CD4-positive, alpha-beta T cell (primary cell): ENCODE measurements at regions not wholly inside any gene's neighbourhood (a gene's known extent, or its start where the extent isn't known, plus 50 kb on each side); places are given as distances from the start of the nearest gene placed in this dataset.

Experiments used
- ATAC-seq: fragments of 200-7000 bp; cut with Tn5 transposase; one replicate; pipeline ENCODE4 v1.10.0; 2022; ENCODE audit warnings: mild to moderate bottlenecking; ENCODE audit not compliant: poor library complexity
- CTCF ChIA-PET: fragments of 350-600 bp; sonication (Branson Sonifier 250); formaldehyde crosslinking; loops from one replicate; lab custom pipeline; 2021; ENCODE audit warnings: antibody characterized with exemption, inconsistent platforms; lab: Charles Lee
- POLR2A ChIA-PET: fragments of 350-600 bp; sonication (Branson Sonifier 250); formaldehyde crosslinking; loops from one replicate; lab custom pipeline; 2021; ENCODE audit warnings: antibody characterized with exemption, inconsistent platforms; lab: Charles Lee
- DNase-seq, 14 experiments: peaks; one replicate each; pipeline ENCODE4 v3.0.0-alpha.2; 2013 to 2020; ENCODE audit warnings: mixed read lengths in 2 of 14
- H3K27ac ChIP-seq, 2 donors: one replicate each; pipeline versions ENCODE4 v1.5.1 to v1.7.0; 2013; ENCODE audit warnings: low read length in 2 of 2, low read depth in 1 of 2, mild to moderate bottlenecking in 1 of 2
- H3K27me3 ChIP-seq, 2 experiments: 1 replicate in 1 of 2; 2 replicates in 1 of 2; pipeline versions ENCODE4 v1.6.1 to v1.7.0; 2013; ENCODE audit warnings: low read length in 2 of 2, control low read depth in 1 of 2, mild to moderate bottlenecking in 1 of 2, moderate library complexity in 1 of 2; ENCODE audit not compliant: insufficient read depth in 2 of 2, control insufficient read depth in 1 of 2
- H3K36me3 ChIP-seq: one replicate; pipeline ENCODE4 v1.6.1; 2013; ENCODE audit warnings: low read length, control low read depth; ENCODE audit not compliant: insufficient read depth
- H3K4me1 ChIP-seq: one replicate; pipeline ENCODE4 v1.6.1; 2013; ENCODE audit warnings: low read length, control low read depth; ENCODE audit not compliant: insufficient read depth
- H3K4me3 ChIP-seq: one replicate; pipeline ENCODE4 v1.5.1; 2013; ENCODE audit warnings: mild to moderate bottlenecking, low read length, moderate library complexity
- H3K9me3 ChIP-seq, 2 experiments: 1 replicate in 1 of 2; 2 replicates in 1 of 2; pipeline versions ENCODE4 v1.6.1 to v1.7.0; 2013; ENCODE audit warnings: low read length in 2 of 2, mild to moderate bottlenecking in 2 of 2, control low read depth in 1 of 2, moderate library complexity in 1 of 2; ENCODE audit not compliant: control insufficient read depth in 1 of 2, insufficient read depth in 1 of 2
- H3K27ac Mint-ChIP-seq: one replicate; pipeline ENCODE4 v1.8.0; 2020; ENCODE audit warnings: mixed read lengths
- H3K27me3 Mint-ChIP-seq: one replicate; pipeline ENCODE4 v1.8.0; 2021; ENCODE audit warnings: mixed read lengths
- H3K36me3 Mint-ChIP-seq: one replicate; pipeline ENCODE4 v1.8.0; 2021; ENCODE audit warnings: low read depth, mixed read lengths
- H3K4me1 Mint-ChIP-seq: one replicate; pipeline ENCODE4 v1.8.0; 2021; ENCODE audit warnings: low read depth, mixed read lengths
- H3K4me3 Mint-ChIP-seq: one replicate; pipeline ENCODE4 v1.8.0; 2020; ENCODE audit warnings: mild to moderate bottlenecking, mixed read lengths
- H3K9me3 Mint-ChIP-seq: one replicate; pipeline ENCODE4 v1.8.0; 2020; ENCODE audit warnings: mixed read lengths
- CTCF ChIP-seq: fragments of 200-600 bp; IDR thresholded peaks from one replicate; pipeline ENCODE4 v1.8.0; 2022; ENCODE audit warnings: antibody characterized with exemption, mild to moderate bottlenecking
- intact Hi-C, 2 experiments: fragments of 100-400 bp; cut with DNase I in 1 of 2; cut with micrococcal nuclease in 1 of 2; formaldehyde crosslinking; loops; one replicate each; pipeline versions ENCODE4 v1.15.1 to v1.9.0; 2023 to 2025; cut with DNase I, micrococcal nuclease

- H3K9me3 Mint-ChIP-seq: peaks cover 7% of the 10 kb centered on the region
- H3K27ac Mint-ChIP-seq: no peak overlapping the region
- no peaks in the 10 kb centered on the region for H3K36me3 Mint-ChIP-seq
Measured at GRCh38 chr5:145316282-145316681, 518.9 kb downstream of the PRELID2 start.

GRCh38 chr5:145307866-145308382, 527.2 kb downstream of the PRELID2 start:
- H3K4me1 Mint-ChIP-seq: no peaks in the 10 kb centered on the region
- ATAC-seq (no peak), DNase-seq (no peak)
- H3K4me3 Mint-ChIP-seq: no peak overlapping the region
- H3K27me3 ChIP-seq: no peaks in the 10 kb centered on the region
- H3K27ac ChIP-seq: no peak overlapping the region
- H3K9me3 Mint-ChIP-seq: peaks cover 6% of the 10 kb centered on the region
- no peak for TF ChIP-seq CTCF
- ChIA-PET CTCF (no interaction called here), POLR2A (no interaction called here)
- peaks cover 0 to 3% of the 10 kb centered on the region in 2 experiments for H3K9me3 ChIP-seq
- no peaks in the 10 kb centered on the region for H3K27me3 Mint-ChIP-seq
- no peaks in the 10 kb centered on the region for H3K36me3 ChIP-seq
- H3K4me3 ChIP-seq: no peak overlapping the region
- intact Hi-C loops: no loop called here
- no peaks in the 10 kb centered on the region for H3K4me1 ChIP-seq
- H3K27ac Mint-ChIP-seq: no peak overlapping the region
- no peaks in the 10 kb centered on the region for H3K36me3 Mint-ChIP-seq

More at GRCh38 chr5:145316282-145316681, 518.9 kb downstream of the PRELID2 start:
- no peaks in the 10 kb centered on the region for H3K36me3 ChIP-seq
- no peak overlapping the region for H3K27ac ChIP-seq
- H3K9me3 ChIP-seq: peaks cover 0 to 8% of the 10 kb centered on the region in 2 experiments
- no peak for ATAC-seq
- no peak for DNase-seq
- no peak overlapping the region for H3K4me3 ChIP-seq
- Mint-ChIP-seq H3K4me3 (no peak overlapping the region), H3K4me1 (no peaks in the 10 kb centered on the region), H3K27me3 (no peaks in the 10 kb centered on the region)
- no peaks in the 10 kb centered on the region for H3K27me3 ChIP-seq
- ChIA-PET CTCF (no interaction called here), POLR2A (no interaction called here)
- intact Hi-C loops: no loop called here
- H3K4me1 ChIP-seq: no peaks in the 10 kb centered on the region
- no peak for TF ChIP-seq CTCF

GRCh38 chr5:145295236-145295835, 539.8 kb downstream of the PRELID2 start:
- DNase-seq (no peak), ATAC-seq (no peak)
- H3K4me1 Mint-ChIP-seq: no peaks in the 10 kb centered on the region
- H3K36me3 Mint-ChIP-seq: no peaks in the 10 kb centered on the region
- H3K9me3 Mint-ChIP-seq: no peaks in the 10 kb centered on the region
- ChIA-PET CTCF (no interaction called here), POLR2A (no interaction called here)
- no peak overlapping the region for H3K4me3 ChIP-seq
- H3K27me3 Mint-ChIP-seq: no peaks in the 10 kb centered on the region
- H3K9me3 ChIP-seq: peaks cover 0 to 3% of the 10 kb centered on the region in 2 experiments
- intact Hi-C loops: no loop called here
- H3K27me3 ChIP-seq: no peaks in the 10 kb centered on the region
- H3K27ac Mint-ChIP-seq: no peak overlapping the region
- no peaks in the 10 kb centered on the region for H3K36me3 ChIP-seq
- H3K4me3 Mint-ChIP-seq: no peak overlapping the region
- no peaks in the 10 kb centered on the region for H3K4me1 ChIP-seq
- H3K27ac ChIP-seq: no peak overlapping the region
- TF ChIP-seq CTCF: no peak
